GM19463 (cell line): ENCODE measurements at regions not wholly inside any gene's neighbourhood (a gene's known extent, or its start where the extent isn't known, plus 50 kb on each side); places are given as distances from the start of the nearest gene placed in this dataset.

Source experiments
- ATAC-seq: cut with Tn5 transposase; IDR thresholded peaks from one replicate; pipeline ENCODE4 v1.9.1; 2021; ENCODE audit warnings: mild to moderate bottlenecking, moderate library complexity; ENCODE audit not compliant: unreplicated experiment

GRCh38 chr9:79883073-79883645 is 311.4 kb downstream of the TLE4 start:
- peak; percentile 76 for ATAC-seq

GRCh38 chr9:79880626-79881025 is 308.9 kb downstream of the TLE4 start:
- peak; percentile 47 for ATAC-seq

GRCh38 chr9:79877943-79878602 is 306.3 kb downstream of the TLE4 start:
- peak; percentile 36 for ATAC-seq

- ATAC-seq: peak; percentile 42
These were observed 296.9 kb downstream of the TLE4 start for GRCh38 chr9:79868567-79869189.

- no peak for ATAC-seq
These were observed 291.4 kb downstream of the TLE4 start for GRCh38 chr9:79862921-79863890.

- peak; percentile 96 for ATAC-seq
These were observed 286.7 kb downstream of the TLE4 start for GRCh38 chr9:79858508-79858907.

- no peak for ATAC-seq
These were observed 285.4 kb downstream of the TLE4 start for GRCh38 chr9:79857188-79857587.

GRCh38 chr9:79847074-79847473 is 275.3 kb downstream of the TLE4 start:
- no peak for ATAC-seq

- ATAC-seq: no peak
These were observed 258.0 kb downstream of the TLE4 start for GRCh38 chr9:79829566-79830302.

- peak; percentile 95 for ATAC-seq
These were observed 252.5 kb downstream of the TLE4 start for GRCh38 chr9:79824265-79824664.

GRCh38 chr9:79817438-79818004 is 245.8 kb downstream of the TLE4 start:
- peak; percentile 84 for ATAC-seq

- no peak for ATAC-seq
These were observed 241.5 kb downstream of the TLE4 start for GRCh38 chr9:79813258-79813638.

- ATAC-seq: peak; percentile 60
These were observed 240.9 kb downstream of the TLE4 start for GRCh38 chr9:79812507-79813257.

- ATAC-seq: peak; percentile 15
These were observed 240.3 kb downstream of the TLE4 start for GRCh38 chr9:79812099-79812498.

- no peak for ATAC-seq
These were observed 238.2 kb downstream of the TLE4 start for GRCh38 chr9:79809931-79810330.

- no peak for ATAC-seq
These were observed 237.6 kb downstream of the TLE4 start for GRCh38 chr9:79809316-79809876.

- no peak for ATAC-seq
These were observed 236.2 kb downstream of the TLE4 start for GRCh38 chr9:79807971-79808370.

- ATAC-seq: no peak
These were observed 234.3 kb downstream of the TLE4 start for GRCh38 chr9:79806086-79806485.

- no peak for ATAC-seq
These were observed 229.7 kb downstream of the TLE4 start for GRCh38 chr9:79801459-79801858.
